A673 (cell line): ENCODE measurements at regions not wholly inside any gene's neighbourhood (a gene's known extent, or its start where the extent isn't known, plus 50 kb on each side); places are given as distances from the start of the nearest gene placed in this dataset.

ENCODE experiments used
- BruUV-seq: library from RNA; stranded (reverse); fragments of 400-500 nt; replicated peaks from 2 replicates; lab custom pipeline; 2021; lab: Mats Ljungman, UMichigan
- CTCF ChIA-PET: fragments of 300-600 bp; sonication (Branson Sonifier 250); formaldehyde crosslinking; loops from one replicate; lab custom pipeline; 2022; ENCODE audit warnings: antibody characterized with exemption; lab: Charles Lee
- POLR2A ChIA-PET: fragments of 300-600 bp; sonication (Branson Sonifier 250); formaldehyde crosslinking; loops from one replicate; lab custom pipeline; 2022; ENCODE audit warnings: antibody characterized with exemption; ENCODE audit not compliant: low non-redundant PET; lab: Charles Lee
- DNase-seq: peaks from one replicate; pipeline ENCODE4 v3.0.0-alpha.2; 2015; ENCODE audit warnings: low spot score
- H3K27ac ChIP-seq: fragments of 200-600 bp; sonication (generic); 2 replicates; pipeline ENCODE4 v1.5.1; 2016; ENCODE audit warnings: mixed run types, low read depth, mild to moderate bottlenecking, mixed read lengths, antibody characterized with exemption, low read length; ENCODE audit not compliant: poor library complexity, severe bottlenecking
- H3K27me3 ChIP-seq: fragments of 200-600 bp; sonication (generic); replicated peaks from 2 replicates; pipeline ENCODE4 v1.6.1; 2017; ENCODE audit warnings: mixed run types, low read depth, mild to moderate bottlenecking, mixed read lengths, antibody characterized with exemption, low read length; ENCODE audit not compliant: insufficient read depth, poor library complexity
- H3K36me3 ChIP-seq: fragments of 200-600 bp; sonication (generic); 2 replicates; pipeline ENCODE4 v1.6.1; 2016; ENCODE audit warnings: mixed run types, mild to moderate bottlenecking, mixed read lengths, antibody characterized with exemption, low read length; ENCODE audit not compliant: insufficient read depth, poor library complexity, severe bottlenecking
- H3K4me1 ChIP-seq: fragments of 200-600 bp; sonication (generic); 2 replicates; pipeline ENCODE4 v1.6.1; 2017; ENCODE audit warnings: mixed run types, mild to moderate bottlenecking, mixed read lengths, antibody characterized with exemption, low read length; ENCODE audit not compliant: insufficient read depth, poor library complexity, severe bottlenecking
- H3K4me3 ChIP-seq: fragments of 200-600 bp; sonication (generic); 2 replicates; pipeline ENCODE4 v1.5.1; 2016; ENCODE audit warnings: low read depth, mixed run types, mild to moderate bottlenecking, mixed read lengths, low read length; ENCODE audit not compliant: poor library complexity, severe bottlenecking
- H3K9me3 ChIP-seq: fragments of 200-600 bp; sonication (generic); 2 replicates; pipeline ENCODE4 v1.6.1; 2016; ENCODE audit warnings: mixed run types, low read depth, mild to moderate bottlenecking, mixed read lengths, antibody characterized with exemption, low read length; ENCODE audit not compliant: poor library complexity, severe bottlenecking
- EZH2 ChIP-seq: fragments of 200-600 bp; sonication (generic); IDR thresholded peaks from 2 replicates; pipeline ENCODE4 v1.6.1; 2017; ENCODE audit warnings: borderline replicate concordance, low read depth, mild to moderate bottlenecking, mixed read lengths, antibody characterized with exemption, low read length; ENCODE audit not compliant: poor library complexity, severe bottlenecking
- intact Hi-C: fragments of 100-400 bp; cut with micrococcal nuclease; formaldehyde crosslinking; loops from one replicate; pipeline ENCODE4 v1.10.0; 2022; ENCODE audit not compliant: unreplicated experiment
- TF ChIP-seq, protein P1 (sequence below): fragments of 300-800, 200-600 bp; sonication (generic); conservative IDR thresholded peaks from 2 replicates; pipeline ENCODE4 v1.5.1; 2017; ENCODE audit warnings: low read depth, mild to moderate bottlenecking, antibody characterized with exemption, low read length, moderate library complexity, mixed read lengths

DNA sequence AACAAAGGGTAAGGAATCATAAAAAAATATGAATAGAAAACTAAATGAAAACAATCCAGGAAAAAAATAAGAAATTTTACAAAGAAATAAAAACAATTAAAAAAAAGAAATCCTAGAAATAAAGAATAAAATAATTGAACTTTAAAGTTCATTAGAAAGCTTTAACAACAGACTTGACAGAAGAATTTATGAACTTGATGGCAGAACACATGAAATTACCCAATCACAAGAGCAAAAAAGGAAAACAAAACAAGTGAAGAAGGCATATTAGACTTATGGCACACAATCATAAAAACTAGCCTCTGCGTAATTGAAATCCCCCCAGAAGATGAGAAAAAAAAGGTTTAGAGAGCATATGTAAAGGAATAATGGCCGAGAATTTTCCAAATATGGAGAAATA lies 802.5 kb upstream of the B3GALT2 start:
- Histone ChIP-seq H3K4me1 (no peaks in the 10 kb centered on the region), H3K27ac (no peak overlapping the region), H3K9me3 (peaks cover 35% of the 10 kb centered on the region), H3K4me3 (no peak overlapping the region), H3K36me3 (no peaks in the 10 kb centered on the region), H3K27me3 (no peaks in the 10 kb centered on the region)
- DNase-seq: no peak
- POLR2A ChIA-PET: no interaction called here
- TF ChIP-seq, protein P1, sequence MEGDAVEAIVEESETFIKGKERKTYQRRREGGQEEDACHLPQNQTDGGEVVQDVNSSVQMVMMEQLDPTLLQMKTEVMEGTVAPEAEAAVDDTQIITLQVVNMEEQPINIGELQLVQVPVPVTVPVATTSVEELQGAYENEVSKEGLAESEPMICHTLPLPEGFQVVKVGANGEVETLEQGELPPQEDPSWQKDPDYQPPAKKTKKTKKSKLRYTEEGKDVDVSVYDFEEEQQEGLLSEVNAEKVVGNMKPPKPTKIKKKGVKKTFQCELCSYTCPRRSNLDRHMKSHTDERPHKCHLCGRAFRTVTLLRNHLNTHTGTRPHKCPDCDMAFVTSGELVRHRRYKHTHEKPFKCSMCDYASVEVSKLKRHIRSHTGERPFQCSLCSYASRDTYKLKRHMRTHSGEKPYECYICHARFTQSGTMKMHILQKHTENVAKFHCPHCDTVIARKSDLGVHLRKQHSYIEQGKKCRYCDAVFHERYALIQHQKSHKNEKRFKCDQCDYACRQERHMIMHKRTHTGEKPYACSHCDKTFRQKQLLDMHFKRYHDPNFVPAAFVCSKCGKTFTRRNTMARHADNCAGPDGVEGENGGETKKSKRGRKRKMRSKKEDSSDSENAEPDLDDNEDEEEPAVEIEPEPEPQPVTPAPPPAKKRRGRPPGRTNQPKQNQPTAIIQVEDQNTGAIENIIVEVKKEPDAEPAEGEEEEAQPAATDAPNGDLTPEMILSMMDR: no peak
- no peak for TF ChIP-seq EZH2
- BruUV-seq: no TSS peak
- CTCF ChIA-PET: no interaction called here
- intact Hi-C loops: no loop called here

DNA sequence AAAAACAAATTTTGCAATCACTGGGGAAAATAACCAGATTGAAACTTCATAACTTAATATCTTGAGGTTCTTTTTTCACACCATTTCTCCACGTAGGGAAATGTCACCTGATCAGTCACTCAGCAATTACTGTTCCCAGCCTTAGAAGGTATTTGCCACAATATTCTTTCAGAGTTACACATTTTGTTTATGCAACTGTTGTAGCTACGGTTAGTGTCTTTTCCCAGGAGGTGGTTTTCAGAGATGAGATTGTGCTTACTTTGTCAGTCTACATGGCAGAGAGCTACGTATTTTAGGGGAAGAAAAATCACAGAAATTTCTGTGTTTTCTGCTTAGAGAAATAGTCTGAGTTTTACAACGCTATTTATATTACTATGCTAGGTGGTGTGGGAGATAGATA lies 792.8 kb upstream of the B3GALT2 start:
- H3K4me1 ChIP-seq: no peaks in the 10 kb centered on the region
- no TSS peak for BruUV-seq
- H3K36me3 ChIP-seq: no peaks in the 10 kb centered on the region
- H3K27ac ChIP-seq: no peak overlapping the region
- TF ChIP-seq, protein P1: no peak
- TF ChIP-seq EZH2: no peak
- ChIA-PET CTCF (no interaction called here), POLR2A (no interaction called here)
- H3K27me3 ChIP-seq: no peaks in the 10 kb centered on the region
- intact Hi-C loops: no loop called here
- H3K4me3 ChIP-seq: no peak overlapping the region
- DNase-seq: no peak
- H3K9me3 ChIP-seq: no peaks in the 10 kb centered on the region

DNA sequence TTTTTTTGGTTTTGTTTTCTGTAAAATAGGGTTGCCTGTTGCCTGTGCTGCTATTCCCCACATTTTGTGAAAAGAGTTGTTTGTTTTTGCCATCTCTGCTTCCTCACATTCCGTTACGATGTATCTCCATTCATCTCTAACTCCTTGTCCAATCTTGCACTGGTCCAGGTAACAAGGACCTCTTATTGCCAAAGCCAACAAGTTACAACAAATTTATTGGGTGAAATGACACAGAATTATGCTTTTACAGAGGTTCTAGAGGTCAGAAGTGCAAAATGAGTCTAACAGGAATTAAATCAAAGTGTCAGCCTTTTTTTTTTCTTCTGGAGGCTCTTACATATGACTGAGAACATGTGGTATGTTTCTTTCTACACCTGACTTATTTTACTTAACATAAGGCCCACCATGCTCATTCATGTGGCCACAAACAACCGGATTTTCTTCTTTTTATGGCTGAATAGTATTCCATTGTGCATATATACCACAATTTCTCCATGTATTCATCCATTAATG lies 787.9 kb upstream of the B3GALT2 start:
- H3K27ac ChIP-seq: no peak overlapping the region
- no peaks in the 10 kb centered on the region for H3K36me3 ChIP-seq
- TF ChIP-seq, protein P1: no peak
- TF ChIP-seq EZH2: no peak
- no peak overlapping the region for H3K4me3 ChIP-seq
- H3K4me1 ChIP-seq: no peaks in the 10 kb centered on the region
- BruUV-seq: no TSS peak
- DNase-seq: no peak
- no peaks in the 10 kb centered on the region for H3K9me3 ChIP-seq
- POLR2A ChIA-PET: no interaction called here
- CTCF ChIA-PET: no interaction called here
- intact Hi-C loops: no loop called here
- no peaks in the 10 kb centered on the region for H3K27me3 ChIP-seq
